MM.1S (cell line): ENCODE measurements at regions not wholly inside any gene's neighbourhood (a gene's known extent, or its start where the extent isn't known, plus 50 kb on each side); places are given as distances from the start of the nearest gene placed in this dataset.

Experiments
- DNase-seq: peaks from one replicate; pipeline ENCODE4 v3.0.0-alpha.2; 2015
- H2AFZ ChIP-seq: fragments of 300-600 bp; sonication (generic); 2 replicates; pipeline ENCODE4 v1.6.0; 2016; ENCODE audit warnings: antibody characterized with exemption, low read length
- H3F3A ChIP-seq: fragments of 300-600 bp; sonication (generic); 2 replicates; pipeline ENCODE4 v1.6.1; 2016; ENCODE audit warnings: mild to moderate bottlenecking, antibody characterized with exemption, low read length, moderate library complexity, mixed read lengths; ENCODE audit not compliant: insufficient read depth
- H3K27ac ChIP-seq: fragments of 300-600 bp; sonication (generic); 2 replicates; pipeline ENCODE4 v1.5.1; 2016; ENCODE audit warnings: mild to moderate bottlenecking, low read length
- H3K27me3 ChIP-seq: fragments of 300-600 bp; sonication (generic); replicated peaks from 2 replicates; pipeline ENCODE4 v1.6.0; 2016; ENCODE audit warnings: low read length; ENCODE audit not compliant: insufficient read depth
- H3K36me3 ChIP-seq: fragments of 300-600 bp; sonication (generic); replicated peaks from 2 replicates; pipeline ENCODE4 v1.6.1; 2016; ENCODE audit warnings: mild to moderate bottlenecking, low read length, mixed read lengths; ENCODE audit not compliant: insufficient read depth
- H3K4me1 ChIP-seq: fragments of 300-600 bp; sonication (generic); 2 replicates; pipeline ENCODE4 v1.6.1; 2016; ENCODE audit warnings: low read length, mixed read lengths
- H3K4me2 ChIP-seq: fragments of 300-600 bp; sonication (generic); 2 replicates; pipeline ENCODE4 v1.6.0; 2016; ENCODE audit warnings: low read depth, low read length
- H3K4me3 ChIP-seq: fragments of 300-600 bp; sonication (generic); 2 replicates; pipeline ENCODE4 v1.5.1; 2016; ENCODE audit warnings: low read length, mixed read lengths
- H3K79me2 ChIP-seq: fragments of 300-600 bp; sonication (generic); 2 replicates; pipeline ENCODE4 v1.6.1; 2016; ENCODE audit warnings: mixed run types, low read length, mixed read lengths
- H3K9ac ChIP-seq: fragments of 300-600 bp; sonication (generic); 2 replicates; pipeline ENCODE4 v1.6.1; 2016; ENCODE audit warnings: low read length, mixed read lengths
- H3K9me2 ChIP-seq: fragments of 300-600 bp; sonication (generic); replicated peaks from 2 replicates; pipeline ENCODE4 v1.6.1; 2016; ENCODE audit warnings: mild to moderate bottlenecking, low read length, mixed read lengths; ENCODE audit not compliant: insufficient read depth
- H3K9me3 ChIP-seq: fragments of 300-600 bp; sonication (generic); replicated peaks from 2 replicates; pipeline ENCODE4 v1.6.1; 2016; ENCODE audit warnings: mild to moderate bottlenecking, low read length, mixed read lengths; ENCODE audit not compliant: insufficient read depth
- H4K20me1 ChIP-seq: fragments of 300-600 bp; sonication (generic); 2 replicates; pipeline ENCODE4 v1.6.1; 2016; ENCODE audit warnings: mild to moderate bottlenecking, low read length, moderate library complexity, mixed read lengths; ENCODE audit not compliant: insufficient read depth
- CTCF ChIP-seq: fragments of 300-600 bp; sonication (generic); IDR thresholded peaks from 2 replicates; pipeline ENCODE4 v1.5.1; 2016; ENCODE audit warnings: antibody characterized with exemption, low read length, mixed read lengths
- EZH2 ChIP-seq: fragments of 300-600 bp; sonication (generic); optimal IDR thresholded peaks from 2 replicates; pipeline ENCODE3; 2017; ENCODE audit warnings: low read depth, mild to moderate bottlenecking, antibody characterized with exemption, low read length, mixed read lengths
- EZH2phosphoT487 ChIP-seq: fragments of 300-600 bp; sonication (generic); IDR thresholded peaks from 2 replicates; pipeline ENCODE4 v1.6.1; 2018; ENCODE audit warnings: antibody characterized with exemption, low read length

GRCh38 chr3:30258426-30259392 lies 347.7 kb upstream of the TGFBR2 start:
- Histone ChIP-seq H3K27me3 (no peaks in the 10 kb centered on the region), H3K4me3 (no peak overlapping the region), H3K9me2 (no peaks in the 10 kb centered on the region), H3K9me3 (no peaks in the 10 kb centered on the region), H4K20me1 (no peaks in the 10 kb centered on the region), H3K79me2 (no peaks in the 10 kb centered on the region), H3F3A (no peaks in the 10 kb centered on the region), H3K4me1 (no peaks in the 10 kb centered on the region), H3K27ac (no peak overlapping the region), H3K36me3 (no peaks in the 10 kb centered on the region), H3K9ac (no peak overlapping the region), H2AFZ (no peak overlapping the region), H3K4me2 (no peak overlapping the region)
- DNase-seq: no peak
- TF ChIP-seq CTCF: no peak
- TF ChIP-seq EZH2phosphoT487: no peak
- TF ChIP-seq EZH2: no peak

GRCh38 chr3:30259730-30260129 lies 346.7 kb upstream of the TGFBR2 start:
- Histone ChIP-seq H3K9ac (no peak overlapping the region), H3F3A (no peaks in the 10 kb centered on the region), H3K4me3 (no peak overlapping the region), H4K20me1 (no peaks in the 10 kb centered on the region), H3K4me1 (no peaks in the 10 kb centered on the region), H3K4me2 (no peak overlapping the region), H3K36me3 (no peaks in the 10 kb centered on the region), H3K79me2 (no peaks in the 10 kb centered on the region), H3K9me3 (no peaks in the 10 kb centered on the region), H3K27ac (no peak overlapping the region), H3K27me3 (no peaks in the 10 kb centered on the region), H2AFZ (no peak overlapping the region), H3K9me2 (no peaks in the 10 kb centered on the region)
- DNase-seq: no peak
- TF ChIP-seq CTCF (no peak), EZH2 (no peak), EZH2phosphoT487 (no peak)

- DNase-seq: no peak
These were observed 345.6 kb upstream of the TGFBR2 start for GRCh38 chr3:30260762-30261161.

More at GRCh38 chr3:30260762-30261161, 345.6 kb upstream of the TGFBR2 start:
- Histone ChIP-seq H3K9me2 (no peaks in the 10 kb centered on the region), H3K4me1 (no peaks in the 10 kb centered on the region), H3K4me3 (no peak overlapping the region), H3K36me3 (no peaks in the 10 kb centered on the region), H4K20me1 (no peaks in the 10 kb centered on the region), H3K9me3 (no peaks in the 10 kb centered on the region), H3K27ac (no peak overlapping the region), H3K27me3 (no peaks in the 10 kb centered on the region), H2AFZ (no peak overlapping the region), H3K79me2 (no peaks in the 10 kb centered on the region), H3K4me2 (no peak overlapping the region), H3K9ac (no peak overlapping the region), H3F3A (no peaks in the 10 kb centered on the region)
- TF ChIP-seq CTCF: no peak
- TF ChIP-seq EZH2: no peak
- TF ChIP-seq EZH2phosphoT487: no peak
